ENCODE measurements at regions not wholly inside any gene's neighbourhood (a gene's known extent, or its start where the extent isn't known, plus 50 kb on each side); places are given as distances from the start of the nearest gene placed in this dataset.

- Histone ChIP-seq H3K4me1 (ENCODE audit: low read depth) (no peaks in the 10 kb centered on the region), H3K9me3 (peaks cover 14% of the 10 kb centered on the region), H3K4me3 (no peak overlapping the region), H3K36me3 (ENCODE audit: low read depth) (no peaks in the 10 kb centered on the region)
- DNase-seq (no peak), ATAC-seq (no peak)
- TF ChIP-seq CTCF (IDR thresholded peaks at IDR 0.05), result no peak
- intact Hi-C loops (cut with DNase I, micrococcal nuclease), result no loop called here
Observed at GRCh38 chr9:26086396-26086795, 408.2 kb upstream of the TUSC1 start.

DNA sequence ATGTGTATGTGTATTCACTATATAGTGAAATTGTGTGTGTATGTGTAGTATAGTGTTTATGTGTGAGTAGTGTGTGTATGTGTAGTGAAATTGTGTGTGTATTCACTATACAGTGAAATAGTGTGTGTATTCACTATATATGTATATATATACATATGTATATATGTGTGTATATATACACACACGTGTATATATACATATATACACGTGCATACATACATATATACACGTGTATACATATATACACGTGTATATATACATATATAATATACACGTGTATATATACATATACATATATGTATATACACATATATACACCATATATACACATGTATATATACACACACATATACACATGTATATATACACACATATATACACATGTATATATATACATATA, 403.6 kb upstream of the TUSC1 start:
- Histone ChIP-seq H3K4me3 (no peak overlapping the region), H3K4me1 (ENCODE audit: low read depth) (no peaks in the 10 kb centered on the region), H3K9me3 (peaks cover 44% of the 10 kb centered on the region), H3K36me3 (ENCODE audit: low read depth) (no peaks in the 10 kb centered on the region)
- ATAC-seq (no peak), DNase-seq (no peak)
- no peak for TF ChIP-seq CTCF (IDR thresholded peaks at IDR 0.05)
- intact Hi-C loops (cut with DNase I, micrococcal nuclease), result no loop called here

DNA sequence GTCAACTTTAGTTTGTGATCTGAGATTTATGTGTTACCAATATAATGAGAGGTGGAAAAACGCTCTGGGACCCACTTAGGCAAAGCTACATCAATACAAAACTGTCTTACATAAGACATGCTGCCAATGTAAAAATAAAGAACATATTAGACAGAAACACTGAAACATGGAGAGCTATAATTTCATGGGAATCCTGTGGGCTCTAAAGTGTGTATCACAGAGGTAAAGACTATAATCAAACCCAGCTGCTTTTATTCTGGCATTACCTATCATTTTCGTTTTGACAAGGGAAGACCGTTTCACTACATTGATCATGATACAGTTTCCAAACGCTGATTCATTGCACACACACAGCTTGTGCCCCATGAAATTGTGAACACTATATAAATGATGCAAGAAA, 400.5 kb upstream of the TUSC1 start:
- no peak for DNase-seq
- TF ChIP-seq CTCF (IDR thresholded peaks at IDR 0.05), result no peak
- H3K9me3 ChIP-seq, result peaks cover 65% of the 10 kb centered on the region
- no peak overlapping the region for H3K4me3 ChIP-seq
- no peaks in the 10 kb centered on the region for H3K36me3 ChIP-seq (ENCODE audit: low read depth)
- ATAC-seq, result no peak
- no peaks in the 10 kb centered on the region for H3K4me1 ChIP-seq (ENCODE audit: low read depth)
- intact Hi-C loops (cut with DNase I, micrococcal nuclease), result no loop called here

DNA sequence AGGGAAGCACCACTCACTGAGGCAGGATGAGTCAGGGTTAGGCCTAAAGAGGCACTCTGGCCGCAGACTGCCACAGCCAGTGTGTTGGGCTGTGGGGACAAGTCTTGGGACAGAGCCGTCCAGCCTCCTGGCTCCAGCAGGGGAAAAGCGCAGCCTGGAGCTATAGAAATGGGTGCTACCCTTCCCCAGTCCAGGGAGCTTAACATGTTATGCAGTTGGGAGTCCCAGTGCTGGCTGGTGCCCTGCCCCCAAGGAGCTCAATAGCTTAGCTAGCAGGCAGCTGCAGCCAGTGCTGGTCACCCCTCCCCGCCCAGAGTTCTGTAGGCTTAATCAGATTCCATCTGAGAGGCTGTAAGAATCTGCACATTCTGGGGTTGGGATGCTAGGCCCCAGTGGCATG, 399.6 kb upstream of the TUSC1 start:
- intact Hi-C loops (cut with DNase I, micrococcal nuclease), result no loop called here

GRCh38 chr9:26067608-26068007, 389.4 kb upstream of the TUSC1 start:
- ATAC-seq, result no peak
- no peak overlapping the region for H3K4me3 ChIP-seq
- H3K36me3 ChIP-seq (ENCODE audit: low read depth), result no peaks in the 10 kb centered on the region
- peaks cover 17% of the 10 kb centered on the region for H3K9me3 ChIP-seq
- DNase-seq, result no peak
- no peaks in the 10 kb centered on the region for H3K4me1 ChIP-seq (ENCODE audit: low read depth)
- intact Hi-C loops (cut with DNase I, micrococcal nuclease), result no loop called here
- no peak for TF ChIP-seq CTCF (IDR thresholded peaks at IDR 0.05)

More for the DNA sequence above, 399.6 kb upstream of the TUSC1 start:
- H3K36me3 ChIP-seq (ENCODE audit: low read depth), result no peaks in the 10 kb centered on the region
- H3K4me3 ChIP-seq, result no peak overlapping the region
- H3K4me1 ChIP-seq (ENCODE audit: low read depth), result no peaks in the 10 kb centered on the region
- TF ChIP-seq CTCF (IDR thresholded peaks at IDR 0.05), result no peak
- H3K9me3 ChIP-seq, result peaks cover 64% of the 10 kb centered on the region
- DNase-seq (no peak), ATAC-seq (no peak)

GRCh38 chr9:26066237-26066636, 388.0 kb upstream of the TUSC1 start:
- no peaks in the 10 kb centered on the region for H3K4me1 ChIP-seq (ENCODE audit: low read depth)
- ATAC-seq (no peak), DNase-seq (no peak)
- no peak overlapping the region for H3K4me3 ChIP-seq
- TF ChIP-seq CTCF (IDR thresholded peaks at IDR 0.05), result no peak
- no peaks in the 10 kb centered on the region for H3K36me3 ChIP-seq (ENCODE audit: low read depth)
- peaks cover 9% of the 10 kb centered on the region for H3K9me3 ChIP-seq
- intact Hi-C loops (cut with DNase I, micrococcal nuclease), result no loop called here
